H9 (cell line): ENCODE measurements at regions not wholly inside any gene's neighbourhood (a gene's known extent, or its start where the extent isn't known, plus 50 kb on each side); places are given as distances from the start of the nearest gene placed in this dataset.

Experiments
- DNase-seq: peaks from one replicate; pipeline ENCODE4 v3.0.0-alpha.2; 2017
- H2AFZ ChIP-seq: one replicate; pipeline ENCODE4 v1.6.1; 2013; ENCODE audit warnings: mild to moderate bottlenecking, low read length, control low read depth, moderate library complexity
- H2AK5ac ChIP-seq: 2 replicates; pipeline ENCODE4 v1.6.1; 2013; ENCODE audit warnings: low read length, control low read depth, mixed read lengths; ENCODE audit not compliant: insufficient read length
- H2BK120ac ChIP-seq: one replicate; pipeline ENCODE4 v1.6.1; 2013; ENCODE audit warnings: low read depth, mild to moderate bottlenecking, low read length, control low read depth, inconsistent platforms; ENCODE audit not compliant: poor library complexity, severe bottlenecking
- H2BK12ac ChIP-seq: 2 replicates; pipeline ENCODE4 v1.6.1; 2013; ENCODE audit warnings: low read length, control low read depth, mixed read lengths, low read depth; ENCODE audit not compliant: insufficient read length
- H2BK15ac ChIP-seq: 2 replicates; pipeline ENCODE4 v1.6.1; 2013; ENCODE audit warnings: low read depth, low read length, control low read depth
- H2BK20ac ChIP-seq: one replicate; pipeline ENCODE4 v1.6.1; 2013; ENCODE audit warnings: low read depth, mild to moderate bottlenecking, low read length, control low read depth, inconsistent platforms; ENCODE audit not compliant: poor library complexity, severe bottlenecking
- H2BK5ac ChIP-seq: 2 replicates; pipeline ENCODE4 v1.6.1; 2013; ENCODE audit warnings: low read length, control low read depth, mixed read lengths; ENCODE audit not compliant: insufficient read length
- H3K14ac ChIP-seq: 2 replicates; pipeline ENCODE4 v1.6.1; 2013; ENCODE audit warnings: low read length, control low read depth; ENCODE audit not compliant: insufficient read depth
- H3K18ac ChIP-seq: 2 replicates; pipeline ENCODE4 v1.6.1; 2013; ENCODE audit warnings: low read depth, mild to moderate bottlenecking, mixed read lengths, low read length, control low read depth; ENCODE audit not compliant: insufficient read length
- H3K23ac ChIP-seq: 2 replicates; pipeline ENCODE4 v1.6.1; 2013; ENCODE audit warnings: low read length, control low read depth, mixed read lengths, low read depth; ENCODE audit not compliant: insufficient read length
- H3K23me2 ChIP-seq: 2 replicates; pipeline ENCODE4 v1.6.1; 2013; ENCODE audit warnings: low read depth, mild to moderate bottlenecking, mixed read lengths, low read length, control low read depth; ENCODE audit not compliant: insufficient read length, poor library complexity, severe bottlenecking
- H3K27ac ChIP-seq: 2 replicates; pipeline ENCODE4 v1.5.1; 2013; ENCODE audit warnings: low read length, control low read depth, mixed read lengths, low read depth; ENCODE audit not compliant: insufficient read length
- H3K27me3 ChIP-seq: 2 replicates; pipeline ENCODE4 v1.6.1; 2013; ENCODE audit warnings: low read length, control low read depth, inconsistent platforms; ENCODE audit not compliant: insufficient read depth
- H3K4ac ChIP-seq: 2 replicates; pipeline ENCODE4 v1.6.1; 2013; ENCODE audit warnings: low read depth, mild to moderate bottlenecking, control low read depth, inconsistent platforms, low read length, moderate library complexity
- H3K4me1 ChIP-seq: 2 replicates; pipeline ENCODE4 v1.6.1; 2013; ENCODE audit warnings: low read length, control low read depth, inconsistent platforms; ENCODE audit not compliant: insufficient read depth
- H3K4me2 ChIP-seq: 2 replicates; pipeline ENCODE4 v1.6.1; 2013; ENCODE audit warnings: low read length, control low read depth, mixed read lengths; ENCODE audit not compliant: insufficient read length, insufficient read depth
- H3K56ac ChIP-seq: 2 replicates; pipeline ENCODE4 v1.6.1; 2013; ENCODE audit warnings: low read depth, mild to moderate bottlenecking, mixed read lengths, low read length, control low read depth; ENCODE audit not compliant: insufficient read length
- H3K79me1 ChIP-seq: 2 replicates; pipeline ENCODE4 v1.6.1; 2013; ENCODE audit warnings: low read depth, mild to moderate bottlenecking, moderate library complexity, low read length, control low read depth, inconsistent platforms; ENCODE audit not compliant: insufficient read depth, poor library complexity, severe bottlenecking
- H3K79me2 ChIP-seq: 2 replicates; pipeline ENCODE4 v1.6.1; 2013; ENCODE audit warnings: low read length, control low read depth, inconsistent platforms; ENCODE audit not compliant: insufficient read depth
- H3K9ac ChIP-seq: 2 replicates; pipeline ENCODE4 v1.6.1; 2013; ENCODE audit warnings: low read length, control low read depth, mixed read lengths; ENCODE audit not compliant: insufficient read length; ENCODE audit errors: extremely low read depth
- H3K9me3 ChIP-seq: one replicate; pipeline ENCODE4 v1.6.1; 2013; ENCODE audit warnings: low read depth, low read length, inconsistent platforms; ENCODE audit not compliant: control insufficient read depth
- H3T11ph ChIP-seq: one replicate; pipeline ENCODE4 v1.6.1; 2013; ENCODE audit warnings: mild to moderate bottlenecking, low read length, control low read depth, inconsistent platforms
- H4K20me1 ChIP-seq: one replicate; pipeline ENCODE4 v1.6.1; 2013; ENCODE audit not compliant: control insufficient read depth, insufficient read length, insufficient read depth
- H4K5ac ChIP-seq: 2 replicates; pipeline ENCODE4 v1.6.1; 2013; ENCODE audit warnings: low read depth, mild to moderate bottlenecking, mixed read lengths, low read length, control low read depth; ENCODE audit not compliant: insufficient read length
- H4K8ac ChIP-seq: replicated peaks from 2 replicates; pipeline ENCODE4 v1.6.1; 2013; ENCODE audit warnings: low read length, control low read depth, mixed read lengths, low read depth; ENCODE audit not compliant: insufficient read length
- H4K91ac ChIP-seq: 2 replicates; pipeline ENCODE4 v1.6.1; 2013; ENCODE audit warnings: low read depth, mild to moderate bottlenecking, moderate library complexity, mixed read lengths, low read length, control low read depth; ENCODE audit not compliant: insufficient read length
- H3K27ac Mint-ChIP-seq, 3 experiments: 2 replicates in 2 of 3; 3 replicates in 1 of 3; pipeline ENCODE4 v1.8.0; 2020 to 2021; ENCODE audit warnings: mixed read lengths in 3 of 3, mild to moderate bottlenecking in 1 of 3, moderate library complexity in 1 of 3
- H3K27me3 Mint-ChIP-seq: 2 replicates; pipeline ENCODE4 v1.8.0; 2021; ENCODE audit warnings: low read depth, mild to moderate bottlenecking, moderate library complexity, mixed read lengths
- H3K36me3 Mint-ChIP-seq, 3 experiments: 2 replicates in 2 of 3; 3 replicates in 1 of 3; pipeline ENCODE4 v1.8.0; 2020 to 2021; ENCODE audit warnings: low read depth in 3 of 3, mixed read lengths in 3 of 3; ENCODE audit not compliant: insufficient read depth in 1 of 3
- H3K4me1 Mint-ChIP-seq, 2 experiments: 2 replicates each; pipeline ENCODE4 v1.8.0; 2020; ENCODE audit warnings: mixed read lengths in 2 of 2
- H3K4me3 Mint-ChIP-seq, 2 experiments: 2 replicates in 1 of 2; 3 replicates in 1 of 2; pipeline ENCODE4 v1.8.0; 2020 to 2021; ENCODE audit warnings: mild to moderate bottlenecking in 2 of 2, mixed read lengths in 2 of 2, moderate library complexity in 1 of 2
- H3K9me3 Mint-ChIP-seq, 2 experiments: 2 replicates in 1 of 2; 3 replicates in 1 of 2; pipeline ENCODE4 v1.8.0; 2020; ENCODE audit warnings: mild to moderate bottlenecking in 2 of 2, mixed read lengths in 2 of 2, moderate library complexity in 1 of 2
- CTCF ChIP-seq: fragments of 200-600 bp; sonication (generic); conservative IDR thresholded peaks from 3 replicates; pipeline ENCODE4 v1.8.0; 2021; ENCODE audit warnings: antibody characterized with exemption, mild to moderate bottlenecking
- WGBS: extraction: QIAGEN DNeasy Blood & Tissue Kit; methylation state at CpG from one replicate; pipeline ENCODE4 v1.1.7; 2013; ENCODE audit warnings: missing lambda C conversion rate, low lambda C conversion rate, mixed read lengths; ENCODE audit not compliant: insufficient read length; ENCODE audit errors: extremely low coverage; 5-methylcytosine and 5-hydroxymethylcytosine counted together

- H3K79me2 ChIP-seq = no peaks in the 10 kb centered on the region
- H2AK5ac ChIP-seq = no peak overlapping the region
- no peak overlapping the region for H3K18ac ChIP-seq
- Mint-ChIP-seq H3K27ac (no peak overlapping the region), H3K9me3 (peaks cover 5% of the 10 kb centered on the region in 2 experiments; a peak in 3 of 5 replicates), H3K36me3 (peaks cover 0 to 5% (median 0%) of the 10 kb centered on the region in 3 experiments; a peak in 1 of 7 replicates), H3K27me3 (no peaks in the 10 kb centered on the region), H3K4me1 (peaks cover 17 to 19% of the 10 kb centered on the region in 2 experiments), H3K4me3 (no peak overlapping the region)
- no peak overlapping the region for H4K5ac ChIP-seq
- no peaks in the 10 kb centered on the region for H3K9me3 ChIP-seq
- no peak for DNase-seq
- H3T11ph ChIP-seq = no peak overlapping the region
- H2BK20ac ChIP-seq = no peak overlapping the region
- no peak overlapping the region for H3K14ac ChIP-seq
- no peak overlapping the region for H4K8ac ChIP-seq
- no peak overlapping the region for H3K9ac ChIP-seq
- no peak overlapping the region for H3K27ac ChIP-seq
- WGBS = no CpG with 5 or more reads among the region's 2 CpGs
- TF ChIP-seq CTCF = no peak
- H3K4me1 ChIP-seq = no peaks in the 10 kb centered on the region; the same call in 1 of the 2 replicates
- H3K23ac ChIP-seq = no peak overlapping the region
- H2BK5ac ChIP-seq = no peak overlapping the region
- H4K20me1 ChIP-seq = no peaks in the 10 kb centered on the region
- H3K4ac ChIP-seq = no peak overlapping the region
- H4K91ac ChIP-seq = no peak overlapping the region
- H3K23me2 ChIP-seq = no peaks in the 10 kb centered on the region
- no peaks in the 10 kb centered on the region for H3K79me1 ChIP-seq
- no peak overlapping the region for H2AFZ ChIP-seq
- no peak overlapping the region for H2BK15ac ChIP-seq
- H3K56ac ChIP-seq = no peak overlapping the region
- H2BK120ac ChIP-seq = no peak overlapping the region
- no peak overlapping the region for H3K4me2 ChIP-seq
- H3K27me3 ChIP-seq = no peaks in the 10 kb centered on the region
- H2BK12ac ChIP-seq = no peak overlapping the region
These were observed 563.9 kb downstream of the GRXCR1 start for GRCh38 chr4:43456383-43456782.
